GM03348 (cell line): ENCODE measurements at regions not wholly inside any gene's neighbourhood (a gene's known extent, or its start where the extent isn't known, plus 50 kb on each side); places are given as distances from the start of the nearest gene placed in this dataset.

ENCODE experiments used
- DNase-seq: peaks from one replicate; pipeline ENCODE4 v3.0.0; 2012; ENCODE audit warnings: low spot score

GRCh38 chr12:74816398-74817175, 279.0 kb downstream of the ATXN7L3B start:
- no peak for DNase-seq

- no peak for DNase-seq
These were observed 279.9 kb downstream of the ATXN7L3B start for GRCh38 chr12:74817499-74817898.

GRCh38 chr12:74818412-74818811, 280.8 kb downstream of the ATXN7L3B start:
- DNase-seq, result no peak

GRCh38 chr12:74820324-74820723, 282.7 kb downstream of the ATXN7L3B start:
- no peak for DNase-seq

DNA sequence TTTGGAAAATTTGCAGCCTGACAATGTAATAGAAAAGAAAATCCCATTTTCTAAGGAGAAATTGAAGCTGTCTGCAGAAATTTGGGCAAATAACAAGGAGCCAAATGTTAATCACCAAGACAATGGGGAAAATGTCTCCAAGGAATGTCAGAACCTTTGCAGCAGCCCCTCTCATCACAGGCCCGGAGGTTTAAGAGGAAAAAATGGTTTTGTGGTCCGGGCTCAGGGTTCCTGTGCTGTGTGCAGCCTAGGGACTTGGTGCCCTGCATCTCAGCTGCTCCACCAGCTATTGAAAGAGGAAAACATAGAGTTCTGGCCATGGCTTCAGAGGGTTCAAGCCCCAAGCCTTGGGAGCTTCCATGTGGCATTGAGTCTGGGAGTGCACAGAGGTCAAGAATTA, 298.9 kb downstream of the ATXN7L3B start:
- DNase-seq, result no peak

- no peak for DNase-seq
These were observed 308.5 kb downstream of the ATXN7L3B start for GRCh38 chr12:74846116-74846515.

DNA sequence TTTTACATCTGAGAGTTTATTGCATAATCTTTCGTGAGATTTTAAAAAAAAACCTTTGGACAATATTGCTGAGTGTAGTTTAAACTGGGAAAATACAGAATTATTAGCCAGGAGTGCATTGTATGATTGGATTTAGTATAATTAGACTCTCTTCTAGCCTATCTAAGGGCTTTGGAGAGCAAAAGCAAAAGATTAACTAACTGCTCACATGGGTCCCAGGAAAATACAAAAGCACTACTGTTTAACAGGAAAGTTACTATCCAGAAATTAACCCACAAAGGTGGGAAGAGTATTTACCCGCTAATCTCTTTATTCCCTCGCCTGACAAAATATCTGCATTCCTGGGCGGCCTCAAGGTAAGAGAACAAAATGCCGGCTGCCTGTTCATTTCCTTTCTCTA, 309.5 kb downstream of the ATXN7L3B start:
- DNase-seq, result no peak

DNA sequence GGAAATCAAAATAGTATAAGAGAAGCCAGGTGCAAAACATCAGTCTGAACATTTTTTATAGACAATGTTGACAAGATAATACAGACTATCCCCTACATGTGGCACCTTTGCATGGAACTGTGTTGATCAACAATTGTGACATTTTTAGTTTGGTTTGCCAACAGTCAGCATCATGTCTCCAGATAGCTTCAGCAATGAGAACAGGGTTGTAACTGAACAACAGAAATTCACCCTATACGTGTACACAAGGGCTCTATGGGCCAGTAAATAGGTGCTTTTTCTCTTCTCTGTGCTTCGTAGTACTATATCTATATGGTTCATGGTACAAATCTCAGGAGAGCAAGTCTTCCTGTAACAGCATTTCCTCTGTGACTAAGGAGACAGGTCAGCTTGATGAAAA, 310.4 kb downstream of the ATXN7L3B start:
- no peak for DNase-seq

DNA sequence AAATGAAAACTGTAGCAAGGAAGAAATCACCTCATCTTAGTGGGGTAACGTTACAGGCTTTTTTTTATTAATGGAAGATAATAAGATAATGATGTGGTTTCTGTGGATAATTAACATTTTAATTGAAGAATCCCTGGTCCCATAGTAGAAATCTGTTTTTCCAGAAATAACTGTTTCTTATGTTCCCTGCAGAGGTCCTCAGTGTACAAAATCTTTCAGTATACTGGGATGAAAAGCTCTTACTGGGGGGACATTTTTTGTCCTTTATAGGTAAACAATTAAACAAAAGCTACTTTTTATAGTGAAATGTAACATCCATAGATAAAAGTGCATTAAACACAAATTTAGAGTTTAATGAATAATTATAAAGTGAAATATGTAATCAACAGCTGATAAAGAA, 312.2 kb downstream of the ATXN7L3B start:
- DNase-seq, result peak; percentile 2

DNA sequence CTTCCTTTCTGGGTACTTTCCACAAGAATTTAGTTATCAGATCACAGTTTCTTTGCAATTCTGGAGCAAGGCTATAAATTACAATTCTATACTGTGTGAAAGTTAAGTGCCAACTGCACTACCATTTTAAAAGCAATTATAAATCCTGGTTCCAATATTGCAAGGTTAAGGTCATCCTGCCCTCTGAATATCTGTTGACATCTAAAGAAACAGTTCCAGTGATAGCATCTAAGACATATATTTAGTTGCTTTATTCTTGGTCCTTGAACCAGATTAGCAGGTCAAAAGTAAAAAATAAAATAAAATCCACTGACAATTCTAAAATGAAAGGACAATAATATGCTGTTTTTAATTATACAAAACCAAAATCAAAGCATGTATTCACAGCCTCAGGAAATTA, 334.2 kb downstream of the ATXN7L3B start:
- no peak for DNase-seq

DNA sequence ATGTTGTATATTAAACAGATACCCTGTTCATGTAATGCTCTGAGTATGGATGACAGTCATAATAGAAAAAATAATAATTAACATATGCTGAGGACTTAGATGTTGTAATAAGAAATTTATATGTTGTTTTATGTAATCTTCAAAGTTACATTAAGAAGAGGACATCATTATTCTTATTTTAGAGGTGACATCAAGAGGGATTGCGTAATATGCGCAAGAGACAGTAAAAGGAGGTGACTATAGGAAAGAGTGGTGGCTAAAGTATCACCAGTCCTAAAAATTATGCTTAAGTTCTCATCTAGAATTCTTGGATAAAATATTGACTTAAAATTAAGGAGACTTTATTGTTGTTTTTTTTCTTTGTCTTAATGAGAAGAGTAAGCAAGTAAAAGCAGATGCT, 323.9 kb downstream of the KCNC2 start:
- no peak for DNase-seq

GRCh38 chr12:74889073-74889472, 320.6 kb downstream of the KCNC2 start:
- DNase-seq, result no peak

GRCh38 chr12:74889563-74890236, 319.9 kb downstream of the KCNC2 start:
- peak; percentile 1 for DNase-seq

GRCh38 chr12:74890237-74890599, 319.4 kb downstream of the KCNC2 start:
- DNase-seq, result peak; percentile 49

DNA sequence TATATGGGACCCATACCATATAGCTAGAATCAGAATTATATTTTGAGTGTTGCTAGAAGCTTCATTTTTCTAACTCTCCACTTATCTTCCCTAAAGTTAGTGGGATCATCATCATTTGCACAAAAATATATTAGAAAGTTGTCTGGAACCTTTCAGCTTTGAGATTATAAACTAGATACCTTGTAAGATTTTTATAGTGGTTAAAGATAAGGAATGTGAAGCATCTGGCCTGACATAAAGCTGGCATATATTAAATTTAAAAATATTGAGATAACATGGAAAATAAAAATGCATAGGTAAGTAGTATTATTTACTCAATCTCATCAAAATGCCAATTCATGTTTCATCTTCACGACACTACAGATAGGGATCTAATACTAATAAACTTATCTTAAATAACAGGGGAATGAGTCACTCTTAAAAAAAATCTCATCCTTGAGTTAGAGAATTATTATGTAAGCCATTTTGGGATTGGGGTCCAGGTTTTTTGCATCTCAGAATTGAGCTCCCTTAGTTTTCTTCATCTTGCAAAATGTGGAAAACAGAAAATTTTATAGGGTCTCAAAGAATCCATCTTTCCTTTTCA, 318.5 kb downstream of the KCNC2 start:
- DNase-seq, result no peak

- no peak for DNase-seq
These were observed 317.5 kb downstream of the KCNC2 start for GRCh38 chr12:74892057-74892633.

GRCh38 chr12:74896186-74896585, 313.5 kb downstream of the KCNC2 start:
- DNase-seq, result no peak

- no peak for DNase-seq
These were observed 312.0 kb downstream of the KCNC2 start for GRCh38 chr12:74897425-74898211.

GRCh38 chr12:74899031-74899829, 310.4 kb downstream of the KCNC2 start:
- DNase-seq, result no peak

DNA sequence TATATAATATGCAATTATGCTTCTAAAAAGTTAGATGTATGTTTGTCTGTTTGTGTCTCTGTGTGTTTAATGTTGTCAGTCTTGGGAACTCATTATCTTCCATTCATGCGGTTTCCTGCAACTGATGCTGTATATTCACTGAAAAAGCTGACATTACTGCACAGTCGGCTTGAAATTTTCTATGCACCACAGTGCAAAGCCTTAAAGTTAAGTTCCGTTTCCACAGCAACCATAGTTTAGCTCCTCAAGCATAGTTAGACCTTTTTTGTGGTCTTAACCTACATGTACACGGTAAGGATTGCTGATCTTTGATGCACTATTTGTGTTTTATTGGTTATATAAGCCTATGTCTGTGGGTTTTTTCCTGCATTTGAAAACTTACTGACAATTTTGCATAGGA, 309.4 kb downstream of the KCNC2 start:
- no peak for DNase-seq

DNA sequence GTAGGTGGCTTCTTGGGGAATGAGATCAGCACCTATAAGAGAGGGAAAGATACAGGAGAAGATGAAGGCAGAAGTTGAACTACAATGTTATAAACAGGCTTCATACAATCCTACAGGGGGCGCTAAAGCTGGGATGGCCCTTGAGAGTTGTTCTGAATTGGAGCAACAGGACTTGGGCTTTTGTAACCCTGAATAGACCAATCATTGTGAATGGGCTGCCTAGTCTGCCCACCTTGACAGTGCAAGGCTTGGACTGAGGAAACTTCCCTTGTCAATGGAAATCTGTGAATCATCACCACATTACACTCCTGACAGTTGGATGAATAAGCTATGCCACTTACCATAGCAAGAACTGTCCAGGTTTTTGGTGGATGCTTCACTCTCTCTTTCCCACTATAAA, 306.1 kb downstream of the KCNC2 start:
- DNase-seq, result no peak
